ENCODE measurements at regions not wholly inside any gene's neighbourhood (a gene's known extent, or its start where the extent isn't known, plus 50 kb on each side); places are given as distances from the start of the nearest gene placed in this dataset.

GRCh38 chr11:15704556-15704955 lies 589.8 kb downstream of the INSC start:
- Histone ChIP-seq H3K4me2 (ENCODE audit: insufficient read depth, low read length) (no peak overlapping the region), H3K4me3 (no peak overlapping the region), H4K20me1 (replicated peaks; ENCODE audit: control insufficient read depth, insufficient read depth, low read length) (no peaks in the 10 kb centered on the region), H3K27ac (ENCODE audit: extremely low read depth, low read depth, low read length) (no peak overlapping the region), H3K36me3 (ENCODE audit: control insufficient read depth, insufficient read depth, low read length) (no peaks in the 10 kb centered on the region), H3K9me1 (ENCODE audit: control insufficient read depth, insufficient read depth, low read length) (no peaks in the 10 kb centered on the region), H3K27me3 (ENCODE audit: control insufficient read depth in 2 of 2, insufficient read depth in 2 of 2, low read length in 2 of 2) (peaks cover 0 to 2% of the 10 kb centered on the region in 2 experiments; a peak in 1 of 5 replicates), H3K79me2 (ENCODE audit: control insufficient read depth, insufficient read depth, low read length) (no peaks in the 10 kb centered on the region), H3K9ac (ENCODE audit: insufficient read depth in 1 of 2, low read depth in 2 of 2, low read length in 2 of 2) (no peak overlapping the region), H3K4me1 (replicated peaks in 1 of 2; ENCODE audit: control insufficient read depth in 2 of 2, insufficient read depth in 2 of 2, low read length in 2 of 2) (0 out of 5 replicates have a peak, but pooled peaks cover 0 to 4% of the 10 kb centered on the region in 2 experiments), H3K9me3 (replicated peaks; ENCODE audit: control insufficient read depth, insufficient read depth, low read depth, low read length) (no peaks in the 10 kb centered on the region), H2AFZ (ENCODE audit: low read depth, low read length) (no peak overlapping the region)
- BruUV-seq (replicated peaks) = no TSS peak
- ATAC-seq = no peak
- intact Hi-C loops (cut with micrococcal nuclease) = no loop called here
- in situ Hi-C loops (cut with MboI) = no loop called here
- CTCF ChIA-PET (ENCODE audit: low intra/inter-chr PET ratio) = no interaction called here
- TF ChIP-seq CCNT2 (IDR thresholded peaks at IDR 0.05; ENCODE audit: borderline replicate concordance, extremely low read depth, insufficient read length, low read depth, low read length) (no peak), MEIS2 (IDR thresholded peaks at IDR 0.05; ENCODE audit: partially characterized antibody) (no peak), BRD4 (IDR thresholded peaks at IDR 0.05) (no peak), POLR2AphosphoS2 (IDR thresholded peaks at IDR 0.05; ENCODE audit: low read length) (no peak), NFIX (CRISPR knock-in tag; IDR thresholded peaks at IDR 0.05; ENCODE audit: low read depth) (no peak), ATF7 (IDR thresholded peaks at IDR 0.05) (no peak), ATF1 (CRISPR knock-in tag; IDR thresholded peaks at IDR 0.05) (no peak), ATF1 (tag; IDR thresholded peaks at IDR 0.05) (no peak), ZNF143 (CRISPR knock-in tag; IDR thresholded peaks at IDR 0.05) (no peak), ZNF175 (CRISPR knock-in tag; IDR thresholded peaks at IDR 0.05; ENCODE audit: low read depth) (no peak), ZBTB17 (CRISPR knock-in tag; IDR thresholded peaks at IDR 0.05) (no peak), ZNF407 (IDR thresholded peaks at IDR 0.05; ENCODE audit: low read depth) (no peak)
- POLR2A ChIA-PET = no interaction called here
- DNase-seq (ENCODE audit: extremely low read depth in 1 of 4, low spot score in 3 of 4) = no peak
- FAIRE-seq = no peak
